Endothelial cell of umbilical vein (primary cell): ENCODE measurements at regions not wholly inside any gene's neighbourhood (a gene's known extent, or its start where the extent isn't known, plus 50 kb on each side); places are given as distances from the start of the nearest gene placed in this dataset.

Source experiments
- BruUV-seq: library from RNA; stranded (reverse); fragments of 400-500 nt; replicated peaks from 2 replicates; lab custom pipeline; 2021; lab: Mats Ljungman, UMichigan
- CTCF ChIA-PET: fragments of 300-600, 350-600 bp; sonication (Branson Sonifier 250); formaldehyde crosslinking; loops from one replicate; lab custom pipeline; 2021; ENCODE audit warnings: antibody characterized with exemption, inconsistent platforms; lab: Charles Lee
- POLR2A ChIA-PET: fragments of 300-600, 350-600 bp; sonication (Branson Sonifier 250); formaldehyde crosslinking; loops from one replicate; lab custom pipeline; 2021; ENCODE audit warnings: antibody characterized with exemption, inconsistent platforms; lab: Charles Lee
- DNase-seq: peaks from one replicate; pipeline ENCODE4 v3.0.0-alpha.2; 2011; ENCODE audit warnings: low read depth, low spot score
- FAIRE-seq: peaks from 2 replicates; lab custom pipeline; 2011; peaks lifted over from hg19 to GRCh38; lab: Jason Lieb, UNC
- H2AFZ ChIP-seq: 2 replicates; pipeline ENCODE4 v1.6.0; 2012; ENCODE audit warnings: low read depth, low read length, control low read depth, inconsistent platforms
- H3K27ac ChIP-seq: 2 replicates; pipeline ENCODE4 v1.5.1; 2011; ENCODE audit warnings: low read depth, mild to moderate bottlenecking, control low read depth, low read length, moderate library complexity; ENCODE audit not compliant: insufficient read depth
- H3K27me3 ChIP-seq, 2 experiments: 2 replicates each; pipeline versions ENCODE4 v1.6.0 to v1.6.1; 2011; ENCODE audit warnings: low read length in 2 of 2, mixed read lengths in 1 of 2; ENCODE audit not compliant: control insufficient read depth in 2 of 2, insufficient read depth in 2 of 2
- H3K36me3 ChIP-seq, 2 experiments: 2 replicates in 1 of 2; 3 replicates in 1 of 2; pipeline ENCODE4 v1.5.1; 2011; ENCODE audit warnings: low read length in 2 of 2, mild to moderate bottlenecking in 1 of 2, moderate library complexity in 1 of 2; ENCODE audit not compliant: control insufficient read depth in 2 of 2, insufficient read depth in 2 of 2; ENCODE audit errors: extremely low read depth in 1 of 2
- H3K4me1 ChIP-seq: 3 replicates; pipeline ENCODE4 v1.5.1; 2011; ENCODE audit warnings: mild to moderate bottlenecking, low read length; ENCODE audit not compliant: control insufficient read depth, insufficient read depth; ENCODE audit errors: extremely low read depth
- H3K4me2 ChIP-seq: 2 replicates; pipeline ENCODE4 v1.6.1; 2011; ENCODE audit warnings: low read length, control low read depth, mixed read lengths; ENCODE audit not compliant: insufficient read depth
- H3K4me3 ChIP-seq, 3 experiments: fragments of 200-600 bp in 1 of 3; sonication (generic), shearing (Covaris generic) in 1 of 3; replicated peaks in 1 of 3; 2 replicates each; pipeline ENCODE4 v1.5.1; 2011 to 2016; ENCODE audit warnings: control low read depth in 3 of 3, low read length in 3 of 3, mild to moderate bottlenecking in 2 of 3, inconsistent platforms in 1 of 3, low read depth in 1 of 3, moderate library complexity in 1 of 3; ENCODE audit not compliant: insufficient read depth in 1 of 3
- H3K79me2 ChIP-seq: 2 replicates; pipeline ENCODE4 v1.6.0; 2012; ENCODE audit warnings: low read length, inconsistent platforms; ENCODE audit not compliant: control insufficient read depth, insufficient read depth
- H3K9ac ChIP-seq: replicated peaks from 2 replicates; pipeline ENCODE3; 2011; ENCODE audit warnings: low read length, control low read depth; ENCODE audit not compliant: insufficient read depth; ENCODE audit errors: extremely low read depth
- H3K9me1 ChIP-seq: replicated peaks from 3 replicates; pipeline ENCODE4 v1.6.0; 2011; ENCODE audit warnings: mild to moderate bottlenecking, low read length; ENCODE audit not compliant: control insufficient read depth, insufficient read depth; ENCODE audit errors: extremely low read depth
- H3K9me3 ChIP-seq: replicated peaks from 2 replicates; pipeline ENCODE4 v1.5.1; 2012; ENCODE audit warnings: low read length, inconsistent platforms; ENCODE audit not compliant: control insufficient read depth, insufficient read depth
- H4K20me1 ChIP-seq: replicated peaks from 2 replicates; pipeline ENCODE3; 2011; ENCODE audit warnings: mild to moderate bottlenecking, low read length; ENCODE audit not compliant: control insufficient read depth, insufficient read depth; ENCODE audit errors: extremely low read depth
- EZH2 ChIP-seq: IDR thresholded peaks from 2 replicates; pipeline ENCODE4 v1.6.1; 2012; ENCODE audit warnings: borderline replicate concordance, low read depth, mild to moderate bottlenecking, moderate library complexity, low read length, inconsistent platforms; ENCODE audit not compliant: severe bottlenecking
- FOS ChIP-seq: IDR thresholded peaks from 2 replicates; pipeline ENCODE4 v1.6.1; 2011; ENCODE audit warnings: mild to moderate bottlenecking, low read length, moderate library complexity, borderline replicate concordance; ENCODE audit not compliant: insufficient read depth
- GATA2 ChIP-seq: IDR thresholded peaks from 2 replicates; pipeline ENCODE4 v1.7.0; 2011; ENCODE audit warnings: low read depth, mild to moderate bottlenecking, moderate library complexity, mixed read lengths, low read length; ENCODE audit not compliant: insufficient read length, insufficient read depth
- JUN ChIP-seq: IDR thresholded peaks from 2 replicates; pipeline ENCODE4 v1.6.1; 2011; ENCODE audit warnings: borderline replicate concordance, low read depth; ENCODE audit not compliant: insufficient read length, insufficient read depth
- MYC ChIP-seq: IDR thresholded peaks from one replicate; pipeline ENCODE4 v1.6.1; 2011; ENCODE audit warnings: mild to moderate bottlenecking, low read depth, low read length
- POLR2A ChIP-seq: IDR thresholded peaks from 2 replicates; pipeline ENCODE4 v1.6.1; 2012; ENCODE audit warnings: low read depth, mild to moderate bottlenecking, control low read depth, low read length
- POLR2AphosphoS5 ChIP-seq: IDR thresholded peaks from 2 replicates; pipeline ENCODE4 v1.6.1; 2012; ENCODE audit warnings: low read depth, mild to moderate bottlenecking, control low read depth, low read length, moderate library complexity; ENCODE audit not compliant: insufficient read depth
- dilution Hi-C: fragments of 300-500 bp; cut with MboI; formaldehyde crosslinking; loops from one replicate; pipeline ENCODE4 v1.15.0; 2019; ENCODE audit warnings: low sequenced_read_pairs; ENCODE audit not compliant: extremely low pct_ligation_motif_present
- intact Hi-C: fragments of 100-400 bp; cut with micrococcal nuclease; formaldehyde crosslinking; loops from one replicate; pipeline ENCODE4 v1.10.0; 2022
- TF ChIP-seq, protein P1 (sequence below): IDR thresholded peaks from 2 replicates; pipeline ENCODE4 v1.6.1; 2011; ENCODE audit not compliant: insufficient read depth, insufficient read length
- TF ChIP-seq, protein P2 (sequence below), 2 donors: IDR thresholded peaks; 1 replicate in 1 of 2; 2 replicates in 1 of 2; pipeline ENCODE4 v1.5.1; 2011; ENCODE audit warnings: low read length in 2 of 2, mild to moderate bottlenecking in 2 of 2, moderate library complexity in 2 of 2, control low read depth in 1 of 2, inconsistent platforms in 1 of 2, low read depth in 1 of 2; ENCODE audit not compliant: insufficient read depth in 1 of 2; ENCODE audit errors: extremely low read depth in 1 of 2

DNA sequence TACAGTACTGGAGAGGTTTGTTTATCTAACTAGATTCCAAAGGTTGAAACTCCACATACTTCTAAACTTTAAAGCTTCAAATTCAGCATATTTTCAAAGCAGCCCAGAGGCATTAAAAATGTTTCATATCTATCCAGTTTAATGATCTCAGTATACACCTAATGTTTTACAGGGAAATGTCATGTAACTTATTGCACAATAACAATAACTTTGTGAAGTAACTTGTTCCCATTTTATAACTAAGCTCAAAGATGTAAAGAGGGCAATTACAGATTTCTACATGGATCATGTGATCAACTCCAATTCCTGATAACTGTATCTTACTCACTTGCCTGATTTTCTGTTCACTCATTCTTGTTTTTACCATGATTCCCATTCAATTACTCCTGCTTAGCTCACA, 610.0 kb downstream of the TAF11L14 start:
- Histone ChIP-seq H3K27ac (no peak overlapping the region), H3K79me2 (no peaks in the 10 kb centered on the region), H3K4me2 (no peak overlapping the region), H3K9ac (no peak overlapping the region), H3K4me1 (no peaks in the 10 kb centered on the region), H3K9me3 (no peaks in the 10 kb centered on the region), H4K20me1 (no peaks in the 10 kb centered on the region), H3K27me3 (no peaks in the 10 kb centered on the region), H2AFZ (no peak overlapping the region), H3K4me3 (no peak overlapping the region), H3K9me1 (no peaks in the 10 kb centered on the region), H3K36me3 (no peaks in the 10 kb centered on the region)
- dilution Hi-C loops, result no loop called here
- TF ChIP-seq EZH2 (no peak), FOS (no peak), POLR2A (no peak), GATA2 (no peak), POLR2AphosphoS5 (no peak), JUN (no peak), MYC (no peak)
- TF ChIP-seq, protein P1, sequence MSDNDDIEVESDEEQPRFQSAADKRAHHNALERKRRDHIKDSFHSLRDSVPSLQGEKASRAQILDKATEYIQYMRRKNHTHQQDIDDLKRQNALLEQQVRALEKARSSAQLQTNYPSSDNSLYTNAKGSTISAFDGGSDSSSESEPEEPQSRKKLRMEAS, result no peak
- TF ChIP-seq, protein P2, sequence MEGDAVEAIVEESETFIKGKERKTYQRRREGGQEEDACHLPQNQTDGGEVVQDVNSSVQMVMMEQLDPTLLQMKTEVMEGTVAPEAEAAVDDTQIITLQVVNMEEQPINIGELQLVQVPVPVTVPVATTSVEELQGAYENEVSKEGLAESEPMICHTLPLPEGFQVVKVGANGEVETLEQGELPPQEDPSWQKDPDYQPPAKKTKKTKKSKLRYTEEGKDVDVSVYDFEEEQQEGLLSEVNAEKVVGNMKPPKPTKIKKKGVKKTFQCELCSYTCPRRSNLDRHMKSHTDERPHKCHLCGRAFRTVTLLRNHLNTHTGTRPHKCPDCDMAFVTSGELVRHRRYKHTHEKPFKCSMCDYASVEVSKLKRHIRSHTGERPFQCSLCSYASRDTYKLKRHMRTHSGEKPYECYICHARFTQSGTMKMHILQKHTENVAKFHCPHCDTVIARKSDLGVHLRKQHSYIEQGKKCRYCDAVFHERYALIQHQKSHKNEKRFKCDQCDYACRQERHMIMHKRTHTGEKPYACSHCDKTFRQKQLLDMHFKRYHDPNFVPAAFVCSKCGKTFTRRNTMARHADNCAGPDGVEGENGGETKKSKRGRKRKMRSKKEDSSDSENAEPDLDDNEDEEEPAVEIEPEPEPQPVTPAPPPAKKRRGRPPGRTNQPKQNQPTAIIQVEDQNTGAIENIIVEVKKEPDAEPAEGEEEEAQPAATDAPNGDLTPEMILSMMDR (IDR thresholded peaks at IDR 0.05; ENCODE audit: extremely low read depth in 1 of 2, insufficient read depth in 1 of 2, low read depth in 1 of 2, low read length in 2 of 2), result no peak
- FAIRE-seq, result no peak
- intact Hi-C loops, result no loop called here
- CTCF ChIA-PET, result no interaction called here
- no TSS peak for BruUV-seq
- POLR2A ChIA-PET, result no interaction called here
- DNase-seq, result no peak
